ENCODE measurements at regions not wholly inside any gene's neighbourhood (a gene's known extent, or its start where the extent isn't known, plus 50 kb on each side); places are given as distances from the start of the nearest gene placed in this dataset.

GRCh38 chr7:106177300-106177690 lies 65.2 kb upstream of the SYPL1 start:
- no peak for TF ChIP-seq CTCF (IDR thresholded peaks at IDR 0.05; ENCODE audit: low read depth, low read length, missing control alignments)
- H3K4me3 ChIP-seq (ENCODE audit: low read depth, low read length) = no peak overlapping the region
- no peak for DNase-seq (ENCODE audit: low read depth)

- DNase-seq (ENCODE audit: low read depth) = no peak
- peak; percentile 99 for TF ChIP-seq CTCF (IDR thresholded peaks at IDR 0.05; ENCODE audit: low read depth, low read length, missing control alignments)
- H3K4me3 ChIP-seq (ENCODE audit: low read depth, low read length) = no peak overlapping the region
These were observed 64.5 kb upstream of the SYPL1 start for GRCh38 chr7:106176414-106177299.

- H3K4me3 ChIP-seq (ENCODE audit: low read depth, low read length) = no peak overlapping the region
- DNase-seq (ENCODE audit: low read depth) = no peak
- no peak for TF ChIP-seq CTCF (IDR thresholded peaks at IDR 0.05; ENCODE audit: low read depth, low read length, missing control alignments)
These were observed 63.4 kb upstream of the SYPL1 start for GRCh38 chr7:106175507-106175906.

GRCh38 chr7:106170651-106171050 lies 58.5 kb upstream of the SYPL1 start:
- H3K4me3 ChIP-seq (ENCODE audit: low read depth, low read length) = no peak overlapping the region
- no peak for TF ChIP-seq CTCF (IDR thresholded peaks at IDR 0.05; ENCODE audit: low read depth, low read length, missing control alignments)
- no peak for DNase-seq (ENCODE audit: low read depth)

GRCh38 chr7:106169821-106170610 lies 57.9 kb upstream of the SYPL1 start:
- no peak for DNase-seq (ENCODE audit: low read depth)
- H3K4me3 ChIP-seq (ENCODE audit: low read depth, low read length) = no peak overlapping the region
- TF ChIP-seq CTCF (IDR thresholded peaks at IDR 0.05; ENCODE audit: low read depth, low read length, missing control alignments) = no peak

GRCh38 chr7:106167439-106168136 lies 55.5 kb upstream of the SYPL1 start:
- no peak for DNase-seq (ENCODE audit: low read depth)
- no peak overlapping the region for H3K4me3 ChIP-seq (ENCODE audit: low read depth, low read length)
- TF ChIP-seq CTCF (IDR thresholded peaks at IDR 0.05; ENCODE audit: low read depth, low read length, missing control alignments) = no peak
